WI38 (cell line): ENCODE measurements at regions not wholly inside any gene's neighbourhood (a gene's known extent, or its start where the extent isn't known, plus 50 kb on each side); places are given as distances from the start of the nearest gene placed in this dataset.

ENCODE experiments used
- H3K4me3 ChIP-seq: 2 replicates; pipeline ENCODE4 v1.5.1; 2011; ENCODE audit warnings: low read depth, mild to moderate bottlenecking, control low read depth, low read length
- CTCF ChIP-seq: IDR thresholded peaks from 2 replicates; pipeline ENCODE4 v1.5.1; 2012; ENCODE audit warnings: low read depth, mild to moderate bottlenecking, control low read depth, low read length

GRCh38 chr10:108086502-108086901 is 922.0 kb upstream of the SORCS1 start:
- TF ChIP-seq CTCF = no peak
- no peak overlapping the region for H3K4me3 ChIP-seq

- TF ChIP-seq CTCF = no peak
- H3K4me3 ChIP-seq = no peak overlapping the region
These were observed 918.1 kb upstream of the SORCS1 start for GRCh38 chr10:108082596-108082995.

- no peak overlapping the region for H3K4me3 ChIP-seq
- no peak for TF ChIP-seq CTCF
These were observed 913.8 kb upstream of the SORCS1 start for GRCh38 chr10:108078263-108078662.

GRCh38 chr10:108072466-108072865 is 908.0 kb upstream of the SORCS1 start:
- TF ChIP-seq CTCF = no peak
- H3K4me3 ChIP-seq = no peak overlapping the region

GRCh38 chr10:108070789-108071188 is 906.3 kb upstream of the SORCS1 start:
- no peak overlapping the region for H3K4me3 ChIP-seq
- no peak for TF ChIP-seq CTCF

GRCh38 chr10:108069096-108069495 is 904.6 kb upstream of the SORCS1 start:
- no peak overlapping the region for H3K4me3 ChIP-seq
- TF ChIP-seq CTCF = no peak

- TF ChIP-seq CTCF = no peak
These were observed 900.3 kb upstream of the SORCS1 start for GRCh38 chr10:108064746-108065260.

More at GRCh38 chr10:108064746-108065260, 900.3 kb upstream of the SORCS1 start:
- no peak overlapping the region for H3K4me3 ChIP-seq
